ENCODE measurements at regions not wholly inside any gene's neighbourhood (a gene's known extent, or its start where the extent isn't known, plus 50 kb on each side); places are given as distances from the start of the nearest gene placed in this dataset.

DNA sequence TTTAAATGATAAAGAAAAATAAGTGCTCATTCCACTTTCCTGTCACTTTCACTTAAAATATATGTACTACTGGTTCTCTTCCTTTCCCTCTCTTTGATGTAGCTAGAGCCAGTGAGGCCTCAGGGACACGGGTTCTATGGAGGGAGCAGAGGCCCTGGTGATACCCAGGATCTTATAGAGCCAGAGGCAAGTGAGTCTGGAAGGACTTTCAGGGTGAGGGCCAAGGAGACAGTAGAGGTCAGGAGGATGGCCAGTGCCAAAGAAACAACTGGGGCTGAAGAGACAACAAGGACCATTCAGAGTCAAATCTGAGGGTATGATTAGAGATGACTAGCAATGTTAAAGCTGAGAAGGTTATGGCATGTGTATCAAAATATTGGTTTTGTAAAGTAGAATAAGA lies 124.1 kb upstream of the GOLGA6L6 start:
- no peak for FAIRE-seq

GRCh38 chr15:20659265-20659664 lies 117.7 kb upstream of the GOLGA6L6 start:
- H3K27ac ChIP-seq = no peak overlapping the region
- no peaks in the 10 kb centered on the region for H3K4me1 ChIP-seq
- H3K4me3 ChIP-seq = no peak overlapping the region
- WGBS (ENCODE audit: missing lambda C conversion rate) = 17% methylated on average over 8 of the region's 8 CpGs
- ATAC-seq (peak in 1 of 2 experiments; percentile 47; a peak in 3 of 6 replicates), FAIRE-seq (no peak), DNase-seq (ENCODE audit: low read depth in 1 of 2, low spot score in 1 of 2) (no peak)
- CTCF ChIA-PET = interaction anchor here (1.5 kb wide), 1 partner anchor 624 kb away, joined by 3 read pairs; no protein-coding TSS in a partner anchor
- TF ChIP-seq ZFP36 (IDR thresholded peaks at IDR 0.05; ENCODE audit: borderline replicate concordance, partially characterized antibody) (no peak), E2F6 (IDR thresholded peaks at IDR 0.05; ENCODE audit: borderline replicate concordance, low read depth) (no peak), SMC3 (IDR thresholded peaks at IDR 0.05) (no peak), KDM1A (IDR thresholded peaks at IDR 0.05; ENCODE audit: low read depth) (no peak), CHD4 (IDR thresholded peaks at IDR 0.05; ENCODE audit: borderline replicate concordance) (no peak), SREBF2 (IDR thresholded peaks at IDR 0.05) (no peak), TFCP2L1 (CRISPR knock-in tag; IDR thresholded peaks at IDR 0.05) (no peak), HES2 (IDR thresholded peaks at IDR 0.05) (no peak), RNF2 (IDR thresholded peaks at IDR 0.05; ENCODE audit: borderline replicate concordance, low read depth) (no peak), HEYL (CRISPR knock-in tag; IDR thresholded peaks at IDR 0.05) (no peak), ZC3H11A (IDR thresholded peaks at IDR 0.05) (no peak), NFE2L2 (conservative IDR thresholded peaks at IDR 0.05; ENCODE audit: low read length) (no peak), HDAC2 (IDR thresholded peaks at IDR 0.05) (no peak), ZSCAN20 (CRISPR knock-in tag; IDR thresholded peaks at IDR 0.05) (no peak), EHMT2 (IDR thresholded peaks at IDR 0.05; ENCODE audit: low read depth) (no peak), RCOR1 (IDR thresholded peaks at IDR 0.05; ENCODE audit: low read depth, low read length) (no peak)
- TF ChIP-seq, protein P1, sequence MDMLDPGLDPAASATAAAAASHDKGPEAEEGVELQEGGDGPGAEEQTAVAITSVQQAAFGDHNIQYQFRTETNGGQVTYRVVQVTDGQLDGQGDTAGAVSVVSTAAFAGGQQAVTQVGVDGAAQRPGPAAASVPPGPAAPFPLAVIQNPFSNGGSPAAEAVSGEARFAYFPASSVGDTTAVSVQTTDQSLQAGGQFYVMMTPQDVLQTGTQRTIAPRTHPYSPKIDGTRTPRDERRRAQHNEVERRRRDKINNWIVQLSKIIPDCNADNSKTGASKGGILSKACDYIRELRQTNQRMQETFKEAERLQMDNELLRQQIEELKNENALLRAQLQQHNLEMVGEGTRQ (IDR thresholded peaks at IDR 0.05) = no peak
- TF ChIP-seq, protein P2, sequence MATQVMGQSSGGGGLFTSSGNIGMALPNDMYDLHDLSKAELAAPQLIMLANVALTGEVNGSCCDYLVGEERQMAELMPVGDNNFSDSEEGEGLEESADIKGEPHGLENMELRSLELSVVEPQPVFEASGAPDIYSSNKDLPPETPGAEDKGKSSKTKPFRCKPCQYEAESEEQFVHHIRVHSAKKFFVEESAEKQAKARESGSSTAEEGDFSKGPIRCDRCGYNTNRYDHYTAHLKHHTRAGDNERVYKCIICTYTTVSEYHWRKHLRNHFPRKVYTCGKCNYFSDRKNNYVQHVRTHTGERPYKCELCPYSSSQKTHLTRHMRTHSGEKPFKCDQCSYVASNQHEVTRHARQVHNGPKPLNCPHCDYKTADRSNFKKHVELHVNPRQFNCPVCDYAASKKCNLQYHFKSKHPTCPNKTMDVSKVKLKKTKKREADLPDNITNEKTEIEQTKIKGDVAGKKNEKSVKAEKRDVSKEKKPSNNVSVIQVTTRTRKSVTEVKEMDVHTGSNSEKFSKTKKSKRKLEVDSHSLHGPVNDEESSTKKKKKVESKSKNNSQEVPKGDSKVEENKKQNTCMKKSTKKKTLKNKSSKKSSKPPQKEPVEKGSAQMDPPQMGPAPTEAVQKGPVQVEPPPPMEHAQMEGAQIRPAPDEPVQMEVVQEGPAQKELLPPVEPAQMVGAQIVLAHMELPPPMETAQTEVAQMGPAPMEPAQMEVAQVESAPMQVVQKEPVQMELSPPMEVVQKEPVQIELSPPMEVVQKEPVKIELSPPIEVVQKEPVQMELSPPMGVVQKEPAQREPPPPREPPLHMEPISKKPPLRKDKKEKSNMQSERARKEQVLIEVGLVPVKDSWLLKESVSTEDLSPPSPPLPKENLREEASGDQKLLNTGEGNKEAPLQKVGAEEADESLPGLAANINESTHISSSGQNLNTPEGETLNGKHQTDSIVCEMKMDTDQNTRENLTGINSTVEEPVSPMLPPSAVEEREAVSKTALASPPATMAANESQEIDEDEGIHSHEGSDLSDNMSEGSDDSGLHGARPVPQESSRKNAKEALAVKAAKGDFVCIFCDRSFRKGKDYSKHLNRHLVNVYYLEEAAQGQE (IDR thresholded peaks at IDR 0.05) = no peak
- TF ChIP-seq, protein P3, sequence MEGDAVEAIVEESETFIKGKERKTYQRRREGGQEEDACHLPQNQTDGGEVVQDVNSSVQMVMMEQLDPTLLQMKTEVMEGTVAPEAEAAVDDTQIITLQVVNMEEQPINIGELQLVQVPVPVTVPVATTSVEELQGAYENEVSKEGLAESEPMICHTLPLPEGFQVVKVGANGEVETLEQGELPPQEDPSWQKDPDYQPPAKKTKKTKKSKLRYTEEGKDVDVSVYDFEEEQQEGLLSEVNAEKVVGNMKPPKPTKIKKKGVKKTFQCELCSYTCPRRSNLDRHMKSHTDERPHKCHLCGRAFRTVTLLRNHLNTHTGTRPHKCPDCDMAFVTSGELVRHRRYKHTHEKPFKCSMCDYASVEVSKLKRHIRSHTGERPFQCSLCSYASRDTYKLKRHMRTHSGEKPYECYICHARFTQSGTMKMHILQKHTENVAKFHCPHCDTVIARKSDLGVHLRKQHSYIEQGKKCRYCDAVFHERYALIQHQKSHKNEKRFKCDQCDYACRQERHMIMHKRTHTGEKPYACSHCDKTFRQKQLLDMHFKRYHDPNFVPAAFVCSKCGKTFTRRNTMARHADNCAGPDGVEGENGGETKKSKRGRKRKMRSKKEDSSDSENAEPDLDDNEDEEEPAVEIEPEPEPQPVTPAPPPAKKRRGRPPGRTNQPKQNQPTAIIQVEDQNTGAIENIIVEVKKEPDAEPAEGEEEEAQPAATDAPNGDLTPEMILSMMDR (IDR thresholded peaks at IDR 0.05) = no peak
- POLR2A ChIA-PET = no interaction called here
- 0 out of 3 replicates have a peak, but pooled peaks cover 5% of the 10 kb centered on the region for H3K9me3 ChIP-seq
- H3K4me2 ChIP-seq = no peak overlapping the region

More for the DNA sequence above, 124.1 kb upstream of the GOLGA6L6 start:
- Histone ChIP-seq H3K4me2 (no peak overlapping the region), H3K4me1 (no peaks in the 10 kb centered on the region), H3K4me3 (no peak overlapping the region), H3K27ac (no peak overlapping the region), H3K9me3 (peaks cover 3% of the 10 kb centered on the region; the same call in 1 of the 3 replicates)
- ChIA-PET POLR2A (no interaction called here), CTCF (interaction anchor here (0.6 kb wide), 1 partner anchor 1963 kb away, joined by 3 read pairs; no protein-coding TSS in a partner anchor)
- DNase-seq (ENCODE audit: low read depth in 1 of 2, low spot score in 1 of 2) = no peak
- TF ChIP-seq FOXS1 (CRISPR knock-in tag; IDR thresholded peaks at IDR 0.05) = no peak
- no peak for TF ChIP-seq SMC3 (IDR thresholded peaks at IDR 0.05)
- TF ChIP-seq ZFP36 (IDR thresholded peaks at IDR 0.05; ENCODE audit: borderline replicate concordance, partially characterized antibody) = no peak
- TF ChIP-seq RCOR1 (IDR thresholded peaks at IDR 0.05; ENCODE audit: low read depth, low read length) = no peak
- TF ChIP-seq NPAS2 (CRISPR knock-in tag; IDR thresholded peaks at IDR 0.05; ENCODE audit: borderline replicate concordance) = no peak
- TF ChIP-seq EHF (CRISPR knock-in tag; IDR thresholded peaks at IDR 0.05) = no peak
- TF ChIP-seq POLR2AphosphoS2 (conservative IDR thresholded peaks at IDR 0.05; ENCODE audit: low read length) = no peak
- TF ChIP-seq, protein P3 (IDR thresholded peaks at IDR 0.05) = no peak
- no peak for TF ChIP-seq SREBF2 (IDR thresholded peaks at IDR 0.05)
- TF ChIP-seq GATA3 (IDR thresholded peaks at IDR 0.05; ENCODE audit: borderline replicate concordance) = no peak
- no peak for TF ChIP-seq RFX5 (IDR thresholded peaks at IDR 0.05)
- TF ChIP-seq CBX2 (IDR thresholded peaks at IDR 0.05; ENCODE audit: borderline replicate concordance, low read depth) = no peak
- no peak for TF ChIP-seq HEYL (CRISPR knock-in tag; IDR thresholded peaks at IDR 0.05)
- no peak for ATAC-seq
- WGBS (ENCODE audit: missing lambda C conversion rate) = 3% methylated on average over 1 of the region's 1 CpG
